WTC11 (cell line): ENCODE measurements at regions not wholly inside any gene's neighbourhood (a gene's known extent, or its start where the extent isn't known, plus 50 kb on each side); places are given as distances from the start of the nearest gene placed in this dataset.

Experiments used
- ATAC-seq: fragments of 200-7000 bp; cut with Tn5 transposase; 2 replicates; pipeline ENCODE4 v1.10.0; 2021; ENCODE audit warnings: mild to moderate bottlenecking, moderate library complexity
- CTCF ChIA-PET: fragments of 300-600 bp; sonication (Branson Sonifier 250); formaldehyde crosslinking; loops from one replicate; lab custom pipeline; 2021; ENCODE audit warnings: antibody characterized with exemption; lab: Charles Lee
- POLR2A ChIA-PET: fragments of 350-600 bp; sonication (Branson Sonifier 250); formaldehyde crosslinking; loops from one replicate; lab custom pipeline; 2021; ENCODE audit warnings: antibody characterized with exemption; lab: Charles Lee
- DNase-seq: peaks from one replicate; pipeline ENCODE4 v3.0.0; 2021; ENCODE audit warnings: low spot score
- H3K27ac Mint-ChIP-seq: 2 replicates; pipeline ENCODE4 v1.8.0; 2021; ENCODE audit warnings: mixed read lengths
- H3K27me3 Mint-ChIP-seq: 2 replicates; pipeline ENCODE4 v1.8.0; 2021; ENCODE audit warnings: low read depth, mild to moderate bottlenecking, moderate library complexity, mixed read lengths
- H3K36me3 Mint-ChIP-seq: 2 replicates; pipeline ENCODE4 v1.8.0; 2021; ENCODE audit warnings: mixed read lengths
- H3K4me1 Mint-ChIP-seq: 2 replicates; pipeline ENCODE4 v1.8.0; 2022; ENCODE audit warnings: mixed read lengths
- H3K4me3 Mint-ChIP-seq: 2 replicates; pipeline ENCODE4 v1.8.0; 2021; ENCODE audit warnings: mild to moderate bottlenecking, moderate library complexity, mixed read lengths
- H3K9me3 Mint-ChIP-seq: 2 replicates; pipeline ENCODE4 v1.8.0; 2021; ENCODE audit warnings: mixed read lengths
- CTCF ChIP-seq: fragments of 200-600 bp; IDR thresholded peaks from 2 replicates; pipeline ENCODE4 v1.8.0; 2022; ENCODE audit warnings: antibody characterized with exemption
- E2F1 ChIP-seq: sonication (generic); formaldehyde crosslinking; IDR thresholded peaks from 2 replicates; pipeline ENCODE4 v1.8.0; 2022; ENCODE audit warnings: mild to moderate bottlenecking, missing genetic modification reagents
- EMX1 ChIP-seq: fragments of 250-450 bp; sonication (Bioruptor Pico); IDR thresholded peaks from 2 replicates; pipeline ENCODE4 v1.8.0; 2021; ENCODE audit warnings: mild to moderate bottlenecking
- FOXJ3 ChIP-seq: sonication (generic); formaldehyde crosslinking; IDR thresholded peaks from 2 replicates; pipeline ENCODE4 v1.9.0; 2021; ENCODE audit warnings: missing genetic modification reagents, mild to moderate bottlenecking, borderline replicate concordance
- IRF1 ChIP-seq: sonication (generic); formaldehyde crosslinking; IDR thresholded peaks from 2 replicates; pipeline ENCODE4 v1.8.0; 2023; ENCODE audit warnings: missing genetic modification reagents
- JAZF1 ChIP-seq: fragments of 250-450 bp; sonication (Bioruptor Pico); IDR thresholded peaks from 2 replicates; pipeline ENCODE4 v1.9.0; 2021; ENCODE audit warnings: moderate library complexity, mild to moderate bottlenecking, inconsistent platforms
- MAX ChIP-seq: sonication (generic); formaldehyde crosslinking; IDR thresholded peaks from 2 replicates; pipeline ENCODE4 v1.8.0; 2022; ENCODE audit warnings: mild to moderate bottlenecking, missing genetic modification reagents
- NFYB ChIP-seq: sonication (generic); formaldehyde crosslinking; conservative IDR thresholded peaks from 2 replicates; pipeline ENCODE4 v1.8.0; 2022; ENCODE audit warnings: low read depth, missing genetic modification reagents
- OVOL2 ChIP-seq: fragments of 250-450 bp; sonication (Bioruptor Pico); IDR thresholded peaks from 2 replicates; pipeline ENCODE4 v1.9.0; 2021; ENCODE audit warnings: mild to moderate bottlenecking, borderline replicate concordance
- PRDM15 ChIP-seq: sonication (generic); formaldehyde crosslinking; IDR thresholded peaks from 2 replicates; pipeline ENCODE4 v1.8.0; 2022; ENCODE audit warnings: missing genetic modification reagents
- TEAD1 ChIP-seq: sonication (generic); formaldehyde crosslinking; IDR thresholded peaks from 2 replicates; pipeline ENCODE4 v1.8.0; 2022; ENCODE audit warnings: mild to moderate bottlenecking, missing genetic modification reagents
- TP53 ChIP-seq: sonication (generic); formaldehyde crosslinking; IDR thresholded peaks from 2 replicates; pipeline ENCODE4 v1.8.1; 2023; ENCODE audit warnings: mild to moderate bottlenecking, missing genetic modification reagents
- ZNF532 ChIP-seq: fragments of 250-450 bp; sonication (Bioruptor Pico); IDR thresholded peaks from 2 replicates; pipeline ENCODE4 v1.9.0; 2021; ENCODE audit warnings: mild to moderate bottlenecking, borderline replicate concordance

- TF ChIP-seq E2F1 (no peak), NFYB (CRISPR knock-in tag) (no peak)
Observed at GRCh38 chr1:103180660-103181059, 72.3 kb upstream of the COL11A1 start (continued).

- Mint-ChIP-seq H3K36me3 (no peaks in the 10 kb centered on the region), H3K4me3 (no peak overlapping the region), H3K4me1 (peaks cover 8% of the 10 kb centered on the region), H3K27me3 (no peaks in the 10 kb centered on the region), H3K9me3 (no peaks in the 10 kb centered on the region), H3K27ac (no peak overlapping the region)
- ATAC-seq (no peak), DNase-seq (no peak)
- ChIA-PET POLR2A (no interaction called here), CTCF (no interaction called here)
- no peak for TF ChIP-seq JAZF1 (CRISPR knock-in tag)
- TF ChIP-seq NFYB (CRISPR knock-in tag): no peak
- no peak for TF ChIP-seq EMX1 (CRISPR knock-in tag)
- no peak for TF ChIP-seq TP53 (CRISPR knock-in tag)
- no peak for TF ChIP-seq IRF1 (CRISPR knock-in tag)
- no peak for TF ChIP-seq ZNF532 (CRISPR knock-in tag)
- TF ChIP-seq CTCF: no peak
- TF ChIP-seq PRDM15 (CRISPR knock-in tag): no peak
- no peak for TF ChIP-seq MAX
- no peak for TF ChIP-seq FOXJ3 (CRISPR knock-in tag)
- no peak for TF ChIP-seq OVOL2 (CRISPR knock-in tag)
- TF ChIP-seq TEAD1 (CRISPR knock-in tag): no peak
Observed at GRCh38 chr1:103177108-103177775, 68.9 kb upstream of the COL11A1 start.
